Bronchial epithelial cell (primary cell): ENCODE measurements at regions not wholly inside any gene's neighbourhood (a gene's known extent, or its start where the extent isn't known, plus 50 kb on each side); places are given as distances from the start of the nearest gene placed in this dataset.

Experiments
- DNase-seq: peaks from one replicate; pipeline ENCODE4 v3.0.0-alpha.2; 2010; ENCODE audit warnings: low read depth
- FAIRE-seq: peaks from 2 replicates; lab custom pipeline; 2011; peaks lifted over from hg19 to GRCh38; lab: Jason Lieb, UNC
- H3K27me3 ChIP-seq: 2 replicates; pipeline ENCODE4 v1.5.1; 2011; ENCODE audit warnings: low read length; ENCODE audit not compliant: control insufficient read depth, insufficient read depth
- H3K36me3 ChIP-seq: 2 replicates; pipeline ENCODE4 v1.5.1; 2011; ENCODE audit warnings: low read length; ENCODE audit not compliant: control insufficient read depth, insufficient read depth
- H3K4me3 ChIP-seq: 2 replicates; pipeline ENCODE4 v1.5.1; 2011; ENCODE audit warnings: mild to moderate bottlenecking, low read depth, low read length, control low read depth
- TF ChIP-seq, protein P1 (sequence below): IDR thresholded peaks from 2 replicates; pipeline ENCODE4 v1.5.1; 2011; ENCODE audit warnings: mild to moderate bottlenecking, moderate library complexity, low read length, control low read depth, inconsistent platforms; ENCODE audit not compliant: insufficient read depth, severe bottlenecking

- FAIRE-seq: no peak
Measured at GRCh38 chr20:43776691-43777090, 49.9 kb upstream of the GTSF1L start.

More at GRCh38 chr20:43776691-43777090, 49.9 kb upstream of the GTSF1L start:
- Histone ChIP-seq H3K4me3 (no peak overlapping the region), H3K36me3 (no peaks in the 10 kb centered on the region), H3K27me3 (no peaks in the 10 kb centered on the region)
- TF ChIP-seq, protein P1, sequence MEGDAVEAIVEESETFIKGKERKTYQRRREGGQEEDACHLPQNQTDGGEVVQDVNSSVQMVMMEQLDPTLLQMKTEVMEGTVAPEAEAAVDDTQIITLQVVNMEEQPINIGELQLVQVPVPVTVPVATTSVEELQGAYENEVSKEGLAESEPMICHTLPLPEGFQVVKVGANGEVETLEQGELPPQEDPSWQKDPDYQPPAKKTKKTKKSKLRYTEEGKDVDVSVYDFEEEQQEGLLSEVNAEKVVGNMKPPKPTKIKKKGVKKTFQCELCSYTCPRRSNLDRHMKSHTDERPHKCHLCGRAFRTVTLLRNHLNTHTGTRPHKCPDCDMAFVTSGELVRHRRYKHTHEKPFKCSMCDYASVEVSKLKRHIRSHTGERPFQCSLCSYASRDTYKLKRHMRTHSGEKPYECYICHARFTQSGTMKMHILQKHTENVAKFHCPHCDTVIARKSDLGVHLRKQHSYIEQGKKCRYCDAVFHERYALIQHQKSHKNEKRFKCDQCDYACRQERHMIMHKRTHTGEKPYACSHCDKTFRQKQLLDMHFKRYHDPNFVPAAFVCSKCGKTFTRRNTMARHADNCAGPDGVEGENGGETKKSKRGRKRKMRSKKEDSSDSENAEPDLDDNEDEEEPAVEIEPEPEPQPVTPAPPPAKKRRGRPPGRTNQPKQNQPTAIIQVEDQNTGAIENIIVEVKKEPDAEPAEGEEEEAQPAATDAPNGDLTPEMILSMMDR: no peak
- peak; percentile 19 for DNase-seq
